IMR-90 (cell line): ENCODE measurements at regions not wholly inside any gene's neighbourhood (a gene's known extent, or its start where the extent isn't known, plus 50 kb on each side); places are given as distances from the start of the nearest gene placed in this dataset.

Source experiments
- MAFK ChIP-seq: IDR thresholded peaks from 2 replicates; pipeline ENCODE4 v1.6.1; 2012; ENCODE audit warnings: low read depth, low read length, improper control_type of control experiment
- POLR2A ChIP-seq: IDR thresholded peaks from 2 replicates; pipeline ENCODE4 v1.6.1; 2012; ENCODE audit warnings: mild to moderate bottlenecking, low read depth, low read length
- TF ChIP-seq, protein P1 (sequence below): conservative IDR thresholded peaks from 2 replicates; pipeline ENCODE4 v1.5.1; 2012; ENCODE audit warnings: mild to moderate bottlenecking, low read depth, low read length, improper control_type of control experiment
- TF ChIP-seq, protein P2 (sequence below): fragments of 150-350 bp; IDR thresholded peaks from 2 replicates; pipeline ENCODE4 v1.6.1; 2017; ENCODE audit warnings: mild to moderate bottlenecking, antibody characterized with exemption, low read length, low read depth

DNA sequence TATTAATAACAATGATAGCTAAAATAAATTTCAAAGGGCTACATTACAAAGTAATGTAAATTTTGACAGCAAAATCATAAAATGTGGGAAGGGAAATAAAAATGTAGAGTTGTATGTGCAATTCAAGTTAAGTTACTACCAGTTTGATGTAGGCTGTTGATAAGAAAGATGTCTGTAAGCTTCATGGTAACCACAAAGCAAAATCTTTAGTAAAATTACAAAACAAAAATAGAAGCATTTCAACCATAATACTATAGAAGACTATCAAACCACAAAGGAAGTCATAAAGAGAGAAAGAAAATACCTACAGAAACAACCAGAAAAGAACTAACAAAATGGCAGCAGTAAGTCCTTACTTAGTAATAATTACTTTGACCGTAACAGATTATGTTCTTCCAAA, 99.1 kb downstream of the C7orf25 start:
- TF ChIP-seq POLR2A (no peak), MAFK (no peak)
- TF ChIP-seq, protein P1, sequence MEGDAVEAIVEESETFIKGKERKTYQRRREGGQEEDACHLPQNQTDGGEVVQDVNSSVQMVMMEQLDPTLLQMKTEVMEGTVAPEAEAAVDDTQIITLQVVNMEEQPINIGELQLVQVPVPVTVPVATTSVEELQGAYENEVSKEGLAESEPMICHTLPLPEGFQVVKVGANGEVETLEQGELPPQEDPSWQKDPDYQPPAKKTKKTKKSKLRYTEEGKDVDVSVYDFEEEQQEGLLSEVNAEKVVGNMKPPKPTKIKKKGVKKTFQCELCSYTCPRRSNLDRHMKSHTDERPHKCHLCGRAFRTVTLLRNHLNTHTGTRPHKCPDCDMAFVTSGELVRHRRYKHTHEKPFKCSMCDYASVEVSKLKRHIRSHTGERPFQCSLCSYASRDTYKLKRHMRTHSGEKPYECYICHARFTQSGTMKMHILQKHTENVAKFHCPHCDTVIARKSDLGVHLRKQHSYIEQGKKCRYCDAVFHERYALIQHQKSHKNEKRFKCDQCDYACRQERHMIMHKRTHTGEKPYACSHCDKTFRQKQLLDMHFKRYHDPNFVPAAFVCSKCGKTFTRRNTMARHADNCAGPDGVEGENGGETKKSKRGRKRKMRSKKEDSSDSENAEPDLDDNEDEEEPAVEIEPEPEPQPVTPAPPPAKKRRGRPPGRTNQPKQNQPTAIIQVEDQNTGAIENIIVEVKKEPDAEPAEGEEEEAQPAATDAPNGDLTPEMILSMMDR: no peak
- TF ChIP-seq, protein P2, sequence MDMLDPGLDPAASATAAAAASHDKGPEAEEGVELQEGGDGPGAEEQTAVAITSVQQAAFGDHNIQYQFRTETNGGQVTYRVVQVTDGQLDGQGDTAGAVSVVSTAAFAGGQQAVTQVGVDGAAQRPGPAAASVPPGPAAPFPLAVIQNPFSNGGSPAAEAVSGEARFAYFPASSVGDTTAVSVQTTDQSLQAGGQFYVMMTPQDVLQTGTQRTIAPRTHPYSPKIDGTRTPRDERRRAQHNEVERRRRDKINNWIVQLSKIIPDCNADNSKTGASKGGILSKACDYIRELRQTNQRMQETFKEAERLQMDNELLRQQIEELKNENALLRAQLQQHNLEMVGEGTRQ: no peak
